ENCODE measurements at regions not wholly inside any gene's neighbourhood (a gene's known extent, or its start where the extent isn't known, plus 50 kb on each side); places are given as distances from the start of the nearest gene placed in this dataset.

- TF ChIP-seq CTCF (IDR thresholded peaks at IDR 0.05) (no peak), POLR2A (IDR thresholded peaks at IDR 0.05) (no peak)
These were observed 91.9 kb downstream of the TENT5D start for GRCh38 chrX:80511969-80512760.

Measured in Peyer's patch (tissue), 4 donors.